ENCODE measurements at regions not wholly inside any gene's neighbourhood (a gene's known extent, or its start where the extent isn't known, plus 50 kb on each side); places are given as distances from the start of the nearest gene placed in this dataset.
"Not testable (repeated sequence)": the region's sequence is repeated elsewhere in the genome, so short reads cannot be mapped to it uniquely, and the experiment has no call there.

GRCh38 chr5:111643499-111643898, 113.5 kb downstream of the NREP start:
- Mint-ChIP-seq H3K27me3 (peaks cover 8% of the 10 kb centered on the region), H3K4me1 (no peaks in the 10 kb centered on the region), H3K27ac (no peak overlapping the region), H3K4me3 (no peak overlapping the region), H3K36me3 (no peaks in the 10 kb centered on the region), H3K9me3 (peaks cover 12% of the 10 kb centered on the region)
- no peak for ATAC-seq

- Mint-ChIP-seq H3K9me3 (peaks cover 12% of the 10 kb centered on the region), H3K36me3 (no peaks in the 10 kb centered on the region), H3K4me3 (no peak overlapping the region), H3K27ac (no peak overlapping the region), H3K27me3 (peaks cover 8% of the 10 kb centered on the region), H3K4me1 (no peaks in the 10 kb centered on the region)
- ATAC-seq = no peak
These were observed 115.3 kb downstream of the NREP start for GRCh38 chr5:111641533-111642233.

GRCh38 chr5:111639912-111640311, 117.1 kb downstream of the NREP start:
- H3K4me3 Mint-ChIP-seq = no peak overlapping the region
- H3K9me3 Mint-ChIP-seq = peaks cover 12% of the 10 kb centered on the region
- H3K36me3 Mint-ChIP-seq = no peaks in the 10 kb centered on the region
- peaks cover 4% of the 10 kb centered on the region for H3K27me3 Mint-ChIP-seq
- no peak for ATAC-seq
- H3K27ac Mint-ChIP-seq = no peak overlapping the region
- H3K4me1 Mint-ChIP-seq = no peaks in the 10 kb centered on the region

- no peaks in the 10 kb centered on the region for H3K4me1 Mint-ChIP-seq
- no peak overlapping the region for H3K27ac Mint-ChIP-seq
- no peaks in the 10 kb centered on the region for H3K27me3 Mint-ChIP-seq
- no peaks in the 10 kb centered on the region for H3K36me3 Mint-ChIP-seq
- no peak for ATAC-seq
- peaks cover 12% of the 10 kb centered on the region for H3K9me3 Mint-ChIP-seq
- H3K4me3 Mint-ChIP-seq = no peak overlapping the region
These were observed 120.3 kb downstream of the NREP start for GRCh38 chr5:111636736-111637135.

GRCh38 chr5:111635916-111636570, 121.0 kb downstream of the NREP start:
- no peak for ATAC-seq
- H3K4me1 Mint-ChIP-seq = no peaks in the 10 kb centered on the region
- H3K36me3 Mint-ChIP-seq = no peaks in the 10 kb centered on the region
- no peak overlapping the region for H3K27ac Mint-ChIP-seq
- H3K27me3 Mint-ChIP-seq = no peaks in the 10 kb centered on the region
- H3K4me3 Mint-ChIP-seq = no peak overlapping the region
- H3K9me3 Mint-ChIP-seq = peaks cover 12% of the 10 kb centered on the region

GRCh38 chr5:111635151-111635902, 121.7 kb downstream of the NREP start:
- H3K27ac Mint-ChIP-seq = no peak overlapping the region
- H3K4me1 Mint-ChIP-seq = no peaks in the 10 kb centered on the region
- no peaks in the 10 kb centered on the region for H3K27me3 Mint-ChIP-seq
- H3K9me3 Mint-ChIP-seq = peaks cover 9% of the 10 kb centered on the region
- no peak for ATAC-seq
- no peak overlapping the region for H3K4me3 Mint-ChIP-seq
- no peaks in the 10 kb centered on the region for H3K36me3 Mint-ChIP-seq

GRCh38 chr5:111631328-111631727, 119.0 kb upstream of the STARD4 start:
- Mint-ChIP-seq H3K36me3 (no peaks in the 10 kb centered on the region), H3K4me1 (no peaks in the 10 kb centered on the region), H3K27ac (no peak overlapping the region), H3K9me3 (peaks cover 2% of the 10 kb centered on the region), H3K4me3 (no peak overlapping the region), H3K27me3 (no peaks in the 10 kb centered on the region)
- no peak for ATAC-seq

GRCh38 chr5:111628901-111629300, 116.6 kb upstream of the STARD4 start:
- Mint-ChIP-seq H3K27ac (no peak overlapping the region), H3K27me3 (no peaks in the 10 kb centered on the region), H3K36me3 (no peaks in the 10 kb centered on the region), H3K4me3 (no peak overlapping the region), H3K4me1 (no peaks in the 10 kb centered on the region), H3K9me3 (peaks cover 5% of the 10 kb centered on the region)
- no peak for ATAC-seq

GRCh38 chr5:111627862-111628261, 115.5 kb upstream of the STARD4 start:
- H3K4me3 Mint-ChIP-seq = no peak overlapping the region
- H3K27ac Mint-ChIP-seq = no peak overlapping the region
- H3K36me3 Mint-ChIP-seq = no peaks in the 10 kb centered on the region
- H3K4me1 Mint-ChIP-seq = no peaks in the 10 kb centered on the region
- ATAC-seq = no peak
- H3K27me3 Mint-ChIP-seq = no peaks in the 10 kb centered on the region
- peaks cover 5% of the 10 kb centered on the region for H3K9me3 Mint-ChIP-seq

- no peak overlapping the region for H3K27ac Mint-ChIP-seq
These were observed 114.3 kb upstream of the STARD4 start for GRCh38 chr5:111626473-111627148.

GRCh38 chr5:111618623-111619271, 106.4 kb upstream of the STARD4 start:
- Mint-ChIP-seq H3K9me3 (peaks cover 2% of the 10 kb centered on the region), H3K36me3 (no peaks in the 10 kb centered on the region), H3K27me3 (peaks cover 9% of the 10 kb centered on the region), H3K4me1 (no peaks in the 10 kb centered on the region), H3K4me3 (no peak overlapping the region), H3K27ac (no peak overlapping the region)
- no peak for ATAC-seq

More at GRCh38 chr5:111626473-111627148, 114.3 kb upstream of the STARD4 start:
- Mint-ChIP-seq H3K4me3 (no peak overlapping the region), H3K9me3 (peaks cover 5% of the 10 kb centered on the region), H3K36me3 (no peaks in the 10 kb centered on the region), H3K4me1 (no peaks in the 10 kb centered on the region), H3K27me3 (no peaks in the 10 kb centered on the region)
- ATAC-seq = no peak

- Mint-ChIP-seq H3K27me3 (peaks cover 9% of the 10 kb centered on the region), H3K4me3 (no peak overlapping the region), H3K27ac (no peak overlapping the region), H3K9me3 (peaks cover 8% of the 10 kb centered on the region), H3K36me3 (no peaks in the 10 kb centered on the region), H3K4me1 (no peaks in the 10 kb centered on the region)
- no peak for ATAC-seq
These were observed 102.7 kb upstream of the STARD4 start for GRCh38 chr5:111615054-111615453.

GRCh38 chr5:111612013-111612630, 99.8 kb upstream of the STARD4 start:
- H3K9me3 Mint-ChIP-seq = peaks cover 11% of the 10 kb centered on the region
- not testable (repeated sequence) for H3K4me1 Mint-ChIP-seq, H3K27ac Mint-ChIP-seq, H3K4me3 Mint-ChIP-seq, ATAC-seq, H3K36me3 Mint-ChIP-seq, H3K27me3 Mint-ChIP-seq

GRCh38 chr5:111606194-111606593, 93.9 kb upstream of the STARD4 start:
- Mint-ChIP-seq H3K9me3 (peaks cover 10% of the 10 kb centered on the region), H3K27me3 (peaks cover 9% of the 10 kb centered on the region), H3K4me3 (no peak overlapping the region)

More at GRCh38 chr5:111606194-111606593, 93.9 kb upstream of the STARD4 start:
- Mint-ChIP-seq H3K4me1 (no peaks in the 10 kb centered on the region), H3K36me3 (no peaks in the 10 kb centered on the region), H3K27ac (no peak overlapping the region)
- no peak for ATAC-seq
